ENCODE measurements at regions not wholly inside any gene's neighbourhood (a gene's known extent, or its start where the extent isn't known, plus 50 kb on each side); places are given as distances from the start of the nearest gene placed in this dataset.

GRCh38 chr1:115491298-115492018 lies 150.3 kb upstream of the VANGL1 start:
- no peak for DNase-seq

- peak; percentile 54 for DNase-seq
Observed at GRCh38 chr1:115479055-115479482, 141.0 kb upstream of the NGF start.

GRCh38 chr1:115477071-115477470 lies 139.0 kb upstream of the NGF start:
- DNase-seq = no peak

GRCh38 chr1:115476616-115477015 lies 138.6 kb upstream of the NGF start:
- no peak for DNase-seq

- DNase-seq = peak; percentile 92
Observed at GRCh38 chr1:115475901-115476300, 137.9 kb upstream of the NGF start.

- no peak for DNase-seq
Observed at GRCh38 chr1:115475252-115475651, 137.2 kb upstream of the NGF start.

GRCh38 chr1:115473986-115474565 lies 136.0 kb upstream of the NGF start:
- no peak for DNase-seq

- DNase-seq = peak; percentile 97
Observed at GRCh38 chr1:115469703-115470476, 131.8 kb upstream of the NGF start.

- DNase-seq = no peak
Observed at GRCh38 chr1:115467790-115468189, 129.7 kb upstream of the NGF start.

- DNase-seq = no peak
Observed at GRCh38 chr1:115467196-115467595, 129.1 kb upstream of the NGF start.

GRCh38 chr1:115466433-115466832 lies 128.4 kb upstream of the NGF start:
- no peak for DNase-seq

GRCh38 chr1:115465802-115466363 lies 127.8 kb upstream of the NGF start:
- DNase-seq = no peak

GRCh38 chr1:115463347-115463746 lies 125.3 kb upstream of the NGF start:
- peak; percentile 46 for DNase-seq

GRCh38 chr1:115462566-115463076 lies 124.6 kb upstream of the NGF start:
- DNase-seq = no peak

- DNase-seq = no peak
Observed at GRCh38 chr1:115461526-115461925, 123.5 kb upstream of the NGF start.

GRCh38 chr1:115459161-115459560 lies 121.1 kb upstream of the NGF start:
- no peak for DNase-seq

- peak; percentile 57 for DNase-seq
Observed at GRCh38 chr1:115458426-115459114, 120.5 kb upstream of the NGF start.

- peak; percentile 82 for DNase-seq
Observed at GRCh38 chr1:115457289-115457688, 119.2 kb upstream of the NGF start.

- DNase-seq = peak; percentile 74
Observed at GRCh38 chr1:115456441-115456961, 118.5 kb upstream of the NGF start.

GRCh38 chr1:115454837-115455511 lies 116.9 kb upstream of the NGF start:
- peak; percentile 44 for DNase-seq

GRCh38 chr1:115453666-115454065 lies 115.6 kb upstream of the NGF start:
- no peak for DNase-seq
